ENCODE measurements at regions not wholly inside any gene's neighbourhood (a gene's known extent, or its start where the extent isn't known, plus 50 kb on each side); places are given as distances from the start of the nearest gene placed in this dataset.

DNA sequence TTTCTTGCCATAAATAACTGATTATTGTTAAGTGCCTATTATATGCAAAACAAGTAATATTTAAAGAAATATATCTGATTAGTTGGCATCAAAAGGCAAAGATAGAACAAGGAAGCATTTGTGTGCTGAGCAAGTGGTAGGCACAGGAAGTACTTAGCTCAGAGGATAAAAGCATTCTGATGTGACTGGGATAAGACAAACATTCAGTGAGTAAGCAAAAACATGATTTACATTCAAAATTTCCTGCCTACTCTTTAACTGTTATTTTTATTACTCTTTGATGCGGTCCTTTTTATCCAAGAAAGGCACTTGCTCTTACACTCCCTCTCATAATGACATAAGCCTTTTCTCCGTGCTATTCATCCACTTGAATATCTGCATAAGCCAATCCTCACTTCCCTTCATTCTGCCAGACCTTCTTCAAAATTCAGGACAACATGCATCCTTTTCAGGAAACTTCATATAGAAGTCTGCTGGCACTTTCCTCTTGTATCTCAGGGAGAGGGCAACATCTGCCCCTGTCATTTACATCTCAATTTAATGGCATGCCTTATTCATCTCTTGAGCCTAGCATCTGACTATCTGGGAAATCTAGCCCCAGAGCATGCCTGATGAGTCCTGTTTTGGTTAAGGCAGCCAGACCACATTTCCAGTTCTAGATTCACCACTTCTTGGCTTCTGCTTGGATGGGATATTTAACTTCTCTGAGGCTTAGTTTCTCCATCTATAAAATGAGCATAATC lies 478.2 kb upstream of the ROBO2 start:
- Histone ChIP-seq H3K27ac (no peak overlapping the region), H3K4me1 (no peaks in the 10 kb centered on the region), H3K9me3 (no peaks in the 10 kb centered on the region), H3K4me3 (no peak overlapping the region), H3K36me3 (no peaks in the 10 kb centered on the region), H3K27me3 (no peaks in the 10 kb centered on the region)
- no peak for TF ChIP-seq POLR2A (IDR thresholded peaks at IDR 0.05)
- no peak for TF ChIP-seq POLR2AphosphoS5 (IDR thresholded peaks at IDR 0.05)
- no peak for TF ChIP-seq CTCF (IDR thresholded peaks at IDR 0.05)
- DNase-seq (ENCODE audit: low spot score in 2 of 2) = no peak
- intact Hi-C loops (cut with DNase I; ENCODE audit: low total_unique reads) = no loop called here

DNA sequence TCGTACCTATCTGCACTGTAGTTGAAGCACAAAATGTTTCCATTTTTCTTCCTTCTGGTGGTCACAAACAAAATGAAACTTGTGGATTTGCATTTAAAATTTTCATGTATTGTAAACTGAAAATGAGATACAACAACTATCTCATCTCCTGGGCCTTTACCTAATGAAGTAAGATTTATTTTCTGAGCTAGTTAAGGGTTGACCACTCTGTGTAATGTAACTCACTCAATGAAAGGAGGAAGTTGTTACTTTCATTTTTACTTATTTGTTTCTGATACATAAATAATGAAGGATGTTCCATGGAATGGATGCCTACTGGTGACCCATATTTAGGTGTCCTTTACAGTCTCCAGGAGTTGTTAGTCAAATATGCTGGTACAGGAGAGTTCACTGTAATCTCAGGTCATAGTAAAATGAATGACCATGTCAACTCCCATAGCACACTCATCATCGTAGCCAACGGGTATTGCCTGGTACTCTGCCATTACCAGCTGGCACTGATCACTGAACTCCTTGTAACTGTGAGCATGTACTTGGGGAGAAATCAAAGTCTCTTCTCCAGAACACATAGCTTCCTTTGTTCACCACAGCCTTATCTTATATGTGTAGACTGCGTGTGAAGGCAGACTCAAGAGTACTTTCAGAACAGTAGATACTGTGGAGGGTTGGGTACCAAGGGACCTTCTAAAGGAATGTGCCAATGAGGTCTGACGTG lies 474.2 kb upstream of the ROBO2 start:
- Histone ChIP-seq H3K4me1 (no peaks in the 10 kb centered on the region), H3K4me3 (no peak overlapping the region), H3K27me3 (no peaks in the 10 kb centered on the region), H3K36me3 (no peaks in the 10 kb centered on the region), H3K9me3 (no peaks in the 10 kb centered on the region), H3K27ac (no peak overlapping the region)
- intact Hi-C loops (cut with DNase I; ENCODE audit: low total_unique reads) = no loop called here
- TF ChIP-seq POLR2AphosphoS5 (IDR thresholded peaks at IDR 0.05) (no peak), CTCF (IDR thresholded peaks at IDR 0.05) (no peak), POLR2A (IDR thresholded peaks at IDR 0.05) (no peak)
- no peak for DNase-seq (ENCODE audit: low spot score in 2 of 2)

DNA sequence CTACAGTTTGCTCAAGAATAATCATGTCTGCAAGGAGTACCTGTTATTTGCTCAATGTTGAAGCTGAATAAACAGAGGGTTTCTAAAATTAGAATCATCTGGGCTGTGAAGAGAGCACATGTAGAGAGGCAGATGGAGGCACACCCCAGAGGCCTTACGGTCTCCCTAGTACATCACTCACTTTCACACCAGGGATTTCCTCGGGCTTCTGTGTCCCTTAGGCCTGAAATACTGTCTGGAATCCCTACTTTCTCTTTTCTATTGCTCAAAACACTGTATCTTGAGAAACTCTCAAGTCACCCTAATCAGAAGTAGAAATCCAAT lies 473.7 kb upstream of the ROBO2 start:
- no peaks in the 10 kb centered on the region for H3K27me3 ChIP-seq
- intact Hi-C loops (cut with DNase I; ENCODE audit: low total_unique reads) = no loop called here
- H3K9me3 ChIP-seq = no peaks in the 10 kb centered on the region
- TF ChIP-seq POLR2A (IDR thresholded peaks at IDR 0.05) (no peak), CTCF (IDR thresholded peaks at IDR 0.05) (no peak), POLR2AphosphoS5 (IDR thresholded peaks at IDR 0.05) (no peak)
- no peak overlapping the region for H3K27ac ChIP-seq
- no peaks in the 10 kb centered on the region for H3K36me3 ChIP-seq
- no peak overlapping the region for H3K4me3 ChIP-seq
- H3K4me1 ChIP-seq = no peaks in the 10 kb centered on the region
- DNase-seq (ENCODE audit: low spot score in 2 of 2) = no peak

DNA sequence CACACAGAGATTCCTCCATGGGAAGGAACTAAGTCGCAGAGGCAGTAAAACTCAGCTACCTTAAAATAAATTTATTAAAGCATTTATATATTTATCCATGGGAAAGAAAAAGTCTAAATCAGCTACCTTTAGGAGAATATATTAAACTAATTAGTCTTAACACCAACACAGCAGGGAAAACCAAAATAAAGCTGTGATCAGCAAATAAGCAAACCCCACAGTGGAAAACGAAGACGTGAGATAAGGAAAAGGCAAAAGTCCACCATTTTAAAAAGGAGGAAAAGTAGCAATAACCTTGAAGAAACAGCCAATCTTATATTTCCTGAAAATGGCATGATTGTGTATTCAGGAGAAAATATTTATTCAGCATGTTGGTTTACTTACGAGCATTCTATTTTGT lies 473.0 kb upstream of the ROBO2 start:
- intact Hi-C loops (cut with DNase I; ENCODE audit: low total_unique reads) = no loop called here
- Histone ChIP-seq H3K4me1 (no peaks in the 10 kb centered on the region), H3K27ac (no peak overlapping the region), H3K27me3 (no peaks in the 10 kb centered on the region), H3K36me3 (no peaks in the 10 kb centered on the region), H3K9me3 (no peaks in the 10 kb centered on the region), H3K4me3 (no peak overlapping the region)
- DNase-seq (ENCODE audit: low spot score in 2 of 2) = no peak
- no peak for TF ChIP-seq POLR2A (IDR thresholded peaks at IDR 0.05)
- TF ChIP-seq POLR2AphosphoS5 (IDR thresholded peaks at IDR 0.05) = no peak
- TF ChIP-seq CTCF (IDR thresholded peaks at IDR 0.05) = no peak

- intact Hi-C loops (cut with DNase I; ENCODE audit: low total_unique reads) = no loop called here
- Histone ChIP-seq H3K27me3 (no peaks in the 10 kb centered on the region), H3K9me3 (no peaks in the 10 kb centered on the region), H3K4me1 (no peaks in the 10 kb centered on the region), H3K27ac (no peak overlapping the region), H3K4me3 (no peak overlapping the region), H3K36me3 (no peaks in the 10 kb centered on the region)
- no peak for DNase-seq (ENCODE audit: low spot score in 2 of 2)
- TF ChIP-seq CTCF (IDR thresholded peaks at IDR 0.05) = peak in 1 of 3 donors; percentile 20
- TF ChIP-seq POLR2AphosphoS5 (IDR thresholded peaks at IDR 0.05) = no peak
- TF ChIP-seq POLR2A (IDR thresholded peaks at IDR 0.05) = no peak
Measured at GRCh38 chr3:76570436-76571057, 469.4 kb upstream of the ROBO2 start.

All from breast epithelium (tissue), 4 donors.